Activated T-cell treated with anti-CD3 and anti-CD28 coated beads, Interleukin-2, amount 50 U/mL, for 24 hours (primary cell): ENCODE measurements at regions not wholly inside any gene's neighbourhood (a gene's known extent, or its start where the extent isn't known, plus 50 kb on each side); places are given as distances from the start of the nearest gene placed in this dataset.

Experiments
- DNase-seq: peaks from one replicate; pipeline ENCODE4 v3.0.0-alpha.2; 2020
- H3K27ac Mint-ChIP-seq: 2 replicates; pipeline ENCODE4 v1.8.0; 2020; ENCODE audit warnings: mild to moderate bottlenecking, mixed read lengths
- H3K27me3 Mint-ChIP-seq: 2 replicates; pipeline ENCODE4 v1.8.0; 2020; ENCODE audit warnings: mixed read lengths
- H3K36me3 Mint-ChIP-seq: 2 replicates; pipeline ENCODE4 v1.8.0; 2020; ENCODE audit warnings: low read depth, mixed read lengths
- H3K4me1 Mint-ChIP-seq: 2 replicates; pipeline ENCODE4 v1.8.0; 2020; ENCODE audit warnings: low read depth, mixed read lengths
- H3K4me3 Mint-ChIP-seq: 2 replicates; pipeline ENCODE4 v1.8.0; 2020; ENCODE audit warnings: mild to moderate bottlenecking, moderate library complexity, mixed read lengths
- H3K9me3 Mint-ChIP-seq: 2 replicates; pipeline ENCODE4 v1.8.0; 2020; ENCODE audit warnings: mixed read lengths

DNA sequence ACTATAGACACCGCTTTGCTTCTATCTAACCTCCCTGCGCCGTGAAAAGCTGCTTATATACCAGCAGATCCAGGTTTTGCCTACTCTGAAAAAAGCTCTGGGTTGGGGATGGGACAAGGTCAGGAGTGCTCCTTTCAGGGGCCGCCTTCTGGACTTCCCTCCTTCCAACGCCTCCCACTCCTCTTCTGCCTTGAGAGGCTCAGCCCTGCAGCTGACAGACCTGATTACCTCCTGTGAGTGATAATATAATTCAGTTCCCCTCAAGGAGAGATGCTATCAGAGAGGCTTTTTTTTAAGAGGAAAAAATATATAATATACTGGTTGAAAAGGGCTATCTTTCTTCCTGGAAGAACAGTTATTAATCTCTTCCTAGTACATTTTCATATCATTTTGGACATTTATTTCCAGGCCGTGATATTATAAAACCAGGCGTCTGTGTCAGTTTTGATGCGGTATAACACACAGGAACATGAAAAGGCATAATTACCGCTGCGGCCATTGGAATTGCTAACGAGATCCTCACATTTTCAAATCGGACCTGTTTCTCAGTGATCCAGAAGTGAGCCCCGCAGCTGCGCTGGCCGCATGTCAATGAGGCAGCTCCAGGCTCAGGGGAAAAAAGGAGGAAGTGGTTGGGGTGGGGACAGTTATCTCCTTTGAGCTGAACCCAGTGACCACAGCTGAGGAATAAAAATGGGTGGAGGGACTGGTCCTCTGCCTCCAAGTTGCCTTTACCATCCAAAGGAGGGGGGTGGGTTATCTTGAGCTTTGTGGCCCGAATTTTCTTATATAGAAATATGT lies 457.1 kb downstream of the TYW1 start:
- no peaks in the 10 kb centered on the region for H3K4me1 Mint-ChIP-seq
- DNase-seq = no peak
- no peak overlapping the region for H3K4me3 Mint-ChIP-seq
- H3K36me3 Mint-ChIP-seq = no peaks in the 10 kb centered on the region
- peaks cover 6% of the 10 kb centered on the region for H3K27me3 Mint-ChIP-seq
- H3K27ac Mint-ChIP-seq = no peak overlapping the region
- peaks cover 5% of the 10 kb centered on the region for H3K9me3 Mint-ChIP-seq

DNA sequence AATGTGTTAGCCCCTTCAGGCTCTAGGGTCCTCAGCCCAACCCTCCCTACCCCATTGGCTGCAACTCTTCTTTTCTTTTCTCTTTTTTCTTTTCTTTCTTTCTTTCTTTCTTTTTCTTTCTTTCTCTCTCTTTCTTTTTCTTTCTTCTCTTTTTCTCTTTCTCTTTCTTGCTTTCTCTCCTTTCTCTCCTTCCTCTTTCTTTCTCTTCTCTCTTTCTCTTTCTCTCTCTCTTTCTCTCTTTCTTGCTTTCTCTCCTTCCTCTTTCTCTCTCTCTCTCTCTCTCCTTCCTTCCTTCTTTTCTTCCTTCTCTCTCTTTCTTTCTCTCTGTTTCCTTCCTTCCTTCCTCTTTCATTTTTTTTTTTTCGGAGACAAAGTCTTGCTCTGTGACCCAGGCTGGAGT lies 458.9 kb downstream of the TYW1 start:
- peaks cover 6% of the 10 kb centered on the region for H3K27me3 Mint-ChIP-seq
- peaks cover 5% of the 10 kb centered on the region for H3K9me3 Mint-ChIP-seq
- H3K27ac Mint-ChIP-seq = no peak overlapping the region
- H3K36me3 Mint-ChIP-seq = no peaks in the 10 kb centered on the region
- no peak for DNase-seq
- H3K4me3 Mint-ChIP-seq = no peak overlapping the region
- no peaks in the 10 kb centered on the region for H3K4me1 Mint-ChIP-seq

DNA sequence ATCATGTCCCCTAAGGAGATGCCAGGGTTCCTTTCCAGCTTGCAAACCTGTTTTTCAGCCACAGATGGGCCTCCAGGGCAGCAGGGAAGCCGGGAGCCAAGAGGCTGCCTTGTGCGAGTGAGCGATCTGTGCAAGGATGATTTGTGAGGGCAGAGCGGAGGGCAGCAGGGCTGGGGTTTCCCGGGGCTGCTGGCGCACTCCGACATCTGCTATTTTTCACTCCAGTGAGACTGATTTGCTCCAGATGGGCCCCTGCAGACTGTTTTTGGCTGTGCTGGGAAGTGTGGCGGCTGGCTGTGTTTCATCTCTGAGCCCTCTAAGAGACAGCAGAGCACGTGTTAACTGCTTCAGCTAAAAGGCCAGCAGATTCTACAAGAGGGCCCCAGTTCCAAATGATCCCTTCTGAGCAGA lies 466.2 kb downstream of the TYW1 start:
- Mint-ChIP-seq H3K4me1 (no peaks in the 10 kb centered on the region), H3K27me3 (peaks cover 9% of the 10 kb centered on the region), H3K27ac (no peak overlapping the region), H3K9me3 (no peaks in the 10 kb centered on the region), H3K36me3 (no peaks in the 10 kb centered on the region), H3K4me3 (no peak overlapping the region)
- no peak for DNase-seq

DNA sequence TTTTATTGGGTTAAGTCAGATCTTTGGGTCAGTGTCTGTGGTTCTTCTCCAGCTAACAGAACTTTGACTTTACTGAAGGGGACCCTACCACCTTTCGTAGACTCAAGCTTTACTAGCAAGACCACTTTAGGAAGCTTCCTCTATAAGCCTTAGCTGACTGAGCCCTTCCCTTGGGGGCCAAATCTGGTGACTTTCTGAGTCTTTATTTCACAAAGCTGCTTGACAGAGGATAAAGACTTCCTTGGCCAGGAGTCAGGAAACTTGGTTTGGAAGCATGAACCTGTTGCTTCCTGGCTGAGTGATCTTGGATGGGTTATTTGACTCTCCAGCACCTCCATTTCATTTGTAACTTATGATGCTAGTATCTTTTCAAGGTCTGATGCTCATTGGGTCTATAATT lies 466.7 kb downstream of the TYW1 start:
- Mint-ChIP-seq H3K27ac (no peak overlapping the region), H3K4me1 (no peaks in the 10 kb centered on the region), H3K9me3 (peaks cover 2% of the 10 kb centered on the region), H3K27me3 (peaks cover 8% of the 10 kb centered on the region), H3K36me3 (no peaks in the 10 kb centered on the region), H3K4me3 (no peak overlapping the region)
- DNase-seq = no peak

GRCh38 chr7:67463983-67464382 lies 467.4 kb downstream of the TYW1 start:
- Mint-ChIP-seq H3K36me3 (no peaks in the 10 kb centered on the region), H3K27me3 (peaks cover 5% of the 10 kb centered on the region), H3K9me3 (peaks cover 6% of the 10 kb centered on the region), H3K4me1 (no peaks in the 10 kb centered on the region), H3K4me3 (no peak overlapping the region), H3K27ac (no peak overlapping the region)
- DNase-seq = no peak

DNA sequence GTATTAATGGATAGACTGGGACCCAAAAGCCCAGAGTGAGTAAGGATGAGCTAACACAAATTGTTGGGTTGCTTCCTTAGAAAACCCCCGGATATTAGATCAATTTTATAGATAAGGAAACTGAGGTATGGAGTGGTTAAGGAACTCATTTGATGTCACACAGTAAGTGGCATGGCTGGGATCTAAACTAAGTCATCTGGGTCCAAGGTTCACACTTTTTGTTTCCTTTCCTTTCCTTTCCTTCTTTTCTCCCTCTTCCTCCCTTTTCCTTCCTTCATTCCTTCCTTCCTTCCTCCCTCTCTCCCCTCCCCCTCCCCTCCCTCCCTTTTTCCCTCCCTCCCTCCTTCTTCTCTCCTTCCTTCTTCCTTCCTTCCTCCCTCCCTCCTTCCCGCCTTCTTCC lies 469.5 kb downstream of the TYW1 start:
- H3K27ac Mint-ChIP-seq = no peak overlapping the region
- H3K4me1 Mint-ChIP-seq = no peaks in the 10 kb centered on the region
- H3K27me3 Mint-ChIP-seq = peaks cover 5% of the 10 kb centered on the region
- H3K36me3 Mint-ChIP-seq = no peaks in the 10 kb centered on the region
- DNase-seq = no peak
- H3K9me3 Mint-ChIP-seq = peaks cover 9% of the 10 kb centered on the region
- H3K4me3 Mint-ChIP-seq = no peak overlapping the region

- H3K27me3 Mint-ChIP-seq = no peaks in the 10 kb centered on the region
- DNase-seq = no peak
- H3K9me3 Mint-ChIP-seq = peaks cover 12% of the 10 kb centered on the region
- no peak overlapping the region for H3K4me3 Mint-ChIP-seq
- H3K27ac Mint-ChIP-seq = no peak overlapping the region
- no peaks in the 10 kb centered on the region for H3K4me1 Mint-ChIP-seq
- H3K36me3 Mint-ChIP-seq = no peaks in the 10 kb centered on the region
These were observed 473.7 kb downstream of the TYW1 start for GRCh38 chr7:67470256-67470751.

GRCh38 chr7:67475293-67475692 lies 478.7 kb downstream of the TYW1 start:
- Mint-ChIP-seq H3K27ac (no peak overlapping the region), H3K4me3 (no peak overlapping the region), H3K36me3 (no peaks in the 10 kb centered on the region), H3K9me3 (peaks cover 3% of the 10 kb centered on the region), H3K27me3 (no peaks in the 10 kb centered on the region), H3K4me1 (no peaks in the 10 kb centered on the region)
- DNase-seq = no peak

- H3K4me1 Mint-ChIP-seq = no peaks in the 10 kb centered on the region
- no peak overlapping the region for H3K27ac Mint-ChIP-seq
- H3K4me3 Mint-ChIP-seq = no peak overlapping the region
These were observed 481.4 kb downstream of the TYW1 start for GRCh38 chr7:67478066-67478465.

GRCh38 chr7:67484244-67484751 lies 487.7 kb downstream of the TYW1 start:
- Mint-ChIP-seq H3K27me3 (no peaks in the 10 kb centered on the region), H3K4me1 (no peaks in the 10 kb centered on the region), H3K27ac (no peak overlapping the region), H3K36me3 (no peaks in the 10 kb centered on the region), H3K4me3 (no peak overlapping the region), H3K9me3 (no peaks in the 10 kb centered on the region)
- no peak for DNase-seq

More at GRCh38 chr7:67478066-67478465, 481.4 kb downstream of the TYW1 start:
- Mint-ChIP-seq H3K27me3 (no peaks in the 10 kb centered on the region), H3K36me3 (no peaks in the 10 kb centered on the region), H3K9me3 (no peaks in the 10 kb centered on the region)
- no peak for DNase-seq

GRCh38 chr7:67486401-67486800 lies 489.8 kb downstream of the TYW1 start:
- Mint-ChIP-seq H3K36me3 (no peaks in the 10 kb centered on the region), H3K4me1 (no peaks in the 10 kb centered on the region), H3K9me3 (peaks cover 3% of the 10 kb centered on the region), H3K27ac (no peak overlapping the region), H3K27me3 (no peaks in the 10 kb centered on the region), H3K4me3 (no peak overlapping the region)
- no peak for DNase-seq

DNA sequence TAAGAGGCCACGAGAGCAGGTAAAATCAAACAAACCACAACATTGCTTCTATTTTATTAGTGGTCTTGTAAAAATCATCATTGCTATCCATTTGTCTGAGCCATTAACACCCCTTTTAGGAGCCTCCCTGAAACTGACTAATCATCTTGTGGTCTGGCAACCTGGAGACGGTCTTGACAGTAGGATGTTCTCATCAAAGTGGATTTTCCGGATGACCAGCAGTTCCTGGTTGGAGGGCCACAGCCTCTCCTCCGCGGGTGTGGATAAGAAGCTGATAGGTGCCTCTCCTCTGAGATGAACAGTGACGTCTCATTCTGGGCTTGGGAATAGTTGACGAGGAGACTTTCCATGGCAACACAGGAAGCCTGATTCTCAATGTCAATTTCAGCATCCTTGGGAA lies 490.7 kb downstream of the TYW1 start:
- no peak overlapping the region for H3K27ac Mint-ChIP-seq
- peaks cover 3% of the 10 kb centered on the region for H3K9me3 Mint-ChIP-seq
- no peaks in the 10 kb centered on the region for H3K27me3 Mint-ChIP-seq
- no peak overlapping the region for H3K4me3 Mint-ChIP-seq
- no peak for DNase-seq
- no peaks in the 10 kb centered on the region for H3K36me3 Mint-ChIP-seq
- no peaks in the 10 kb centered on the region for H3K4me1 Mint-ChIP-seq

DNA sequence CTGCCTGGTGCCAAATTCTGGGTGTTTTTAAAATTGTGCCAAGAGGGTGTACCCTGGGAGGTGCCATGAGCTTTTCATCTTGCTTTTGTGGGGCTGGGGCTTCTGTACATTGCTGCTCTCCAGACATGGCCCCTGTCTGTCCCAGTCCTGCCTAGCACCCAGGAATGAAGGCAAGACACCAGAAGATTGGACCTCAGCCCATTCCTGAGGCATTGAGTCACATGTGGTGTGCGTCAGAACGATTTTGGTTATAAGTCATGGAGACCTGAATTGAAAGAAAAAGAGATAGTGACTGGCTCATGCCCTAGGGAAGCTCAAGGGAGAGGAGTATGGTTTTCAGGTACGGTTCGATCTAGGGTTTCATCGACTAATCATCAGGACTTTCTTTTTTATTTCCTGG lies 493.2 kb downstream of the TYW1 start:
- Mint-ChIP-seq H3K27ac (no peak overlapping the region), H3K4me1 (no peaks in the 10 kb centered on the region), H3K27me3 (no peaks in the 10 kb centered on the region), H3K4me3 (no peak overlapping the region), H3K9me3 (peaks cover 10% of the 10 kb centered on the region), H3K36me3 (no peaks in the 10 kb centered on the region)
- no peak for DNase-seq

DNA sequence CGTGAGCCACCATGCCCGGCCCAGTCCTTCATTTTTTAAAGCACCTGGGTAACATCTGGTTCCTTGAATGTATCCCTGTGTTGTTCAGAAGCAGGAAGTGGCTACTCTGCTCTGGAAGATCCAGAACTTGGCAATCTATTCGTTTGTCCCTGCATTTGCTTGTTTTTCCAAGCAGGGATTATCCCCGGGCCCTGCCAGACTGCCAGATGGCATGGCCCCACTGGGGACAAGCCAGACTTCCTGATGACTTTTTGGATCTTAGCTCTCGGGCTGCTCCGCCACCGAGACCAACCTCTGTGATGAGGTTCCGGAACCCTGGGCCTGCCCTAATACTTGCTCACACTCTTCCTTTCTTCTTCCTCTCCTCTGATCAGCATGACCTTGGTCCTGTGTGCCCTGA lies 496.7 kb downstream of the TYW1 start:
- DNase-seq = no peak
- Mint-ChIP-seq H3K4me3 (no peak overlapping the region), H3K9me3 (peaks cover 10% of the 10 kb centered on the region), H3K36me3 (no peaks in the 10 kb centered on the region), H3K27me3 (no peaks in the 10 kb centered on the region), H3K4me1 (no peaks in the 10 kb centered on the region), H3K27ac (no peak overlapping the region)

DNA sequence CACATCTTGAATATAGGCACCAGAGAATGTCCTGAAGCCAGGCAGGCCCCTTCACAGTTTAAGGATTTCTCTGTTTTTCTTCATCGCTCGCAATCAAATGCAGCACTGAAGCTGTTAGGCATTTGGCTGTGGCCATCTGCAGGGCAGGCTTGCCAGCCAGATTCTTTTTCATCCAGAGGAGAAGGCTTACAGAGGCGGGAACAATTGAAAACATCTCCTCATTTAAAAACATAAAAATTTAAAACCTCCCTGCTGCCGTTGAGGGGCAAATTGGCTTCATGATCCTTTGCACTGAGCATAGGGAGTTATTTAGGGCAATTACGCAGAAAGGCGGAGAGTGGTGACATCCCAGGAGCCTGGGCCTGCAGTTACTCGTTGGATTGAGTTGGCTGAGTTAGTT lies 500.0 kb downstream of the TYW1 start:
- H3K36me3 Mint-ChIP-seq = no peaks in the 10 kb centered on the region
- peaks cover 11% of the 10 kb centered on the region for H3K9me3 Mint-ChIP-seq
- H3K27ac Mint-ChIP-seq = no peak overlapping the region
- H3K4me1 Mint-ChIP-seq = no peaks in the 10 kb centered on the region
- no peak overlapping the region for H3K4me3 Mint-ChIP-seq
- no peaks in the 10 kb centered on the region for H3K27me3 Mint-ChIP-seq
- no peak for DNase-seq
